Heart right ventricle (tissue), 16 donors: ENCODE measurements at regions not wholly inside any gene's neighbourhood (a gene's known extent, or its start where the extent isn't known, plus 50 kb on each side); places are given as distances from the start of the nearest gene placed in this dataset.
"Not testable (repeated sequence)": the region's sequence is repeated elsewhere in the genome, so short reads cannot be mapped to it uniquely, and the experiment has no call there.

Source experiments
- ATAC-seq, 8 donors: fragments of 200-7000 bp; cut with Tn5 transposase; one replicate each; pipeline ENCODE4 v1.9.1; 2020; ENCODE audit warnings: mild to moderate bottlenecking in 8 of 8, moderate library complexity in 8 of 8, moderate number of reproducible peaks in 1 of 8
- DNase-seq, 2 donors: peaks; one replicate each; pipeline ENCODE4 v3.0.0-alpha.2; 2020
- H3K27ac ChIP-seq, 10 donors: fragments of 200-600 bp; sonication (generic) in 2 of 10; one replicate each; pipeline versions ENCODE4 v1.5.0 to v1.8.0; 2020 to 2022; ENCODE audit warnings: mild to moderate bottlenecking in 3 of 10
- H3K27me3 ChIP-seq, 7 donors: fragments of 200-600 bp; one replicate each; pipeline ENCODE4 v1.8.0; 2021 to 2022; ENCODE audit warnings: mild to moderate bottlenecking in 2 of 7
- H3K36me3 ChIP-seq, 9 donors: fragments of 200-600 bp; sonication (generic) in 1 of 9; one replicate each; pipeline versions ENCODE4 v1.5.0 to v1.8.0; 2020 to 2022; ENCODE audit warnings: mild to moderate bottlenecking in 2 of 9
- H3K4me1 ChIP-seq, 9 donors: fragments of 200-600 bp; sonication (generic) in 1 of 9; one replicate each; pipeline versions ENCODE4 v1.5.0 to v1.8.0; 2020 to 2022; ENCODE audit warnings: mild to moderate bottlenecking in 4 of 9
- H3K4me3 ChIP-seq, 10 donors: fragments of 200-600 bp; sonication (generic) in 2 of 10; one replicate each; pipeline versions ENCODE4 v1.5.0 to v1.8.0; 2020 to 2022; ENCODE audit warnings: mild to moderate bottlenecking in 7 of 10, moderate library complexity in 2 of 10
- H3K9me3 ChIP-seq, 11 donors: fragments of 200-600 bp in 10 of 11; sonication (generic) in 2 of 11; one replicate each; pipeline versions ENCODE4 v1.5.0 to v1.8.0; 2013 to 2022; ENCODE audit warnings: mild to moderate bottlenecking in 2 of 11, control low read depth in 1 of 11, moderate library complexity in 1 of 11
- CTCF ChIP-seq, 9 donors: fragments of 200-600 bp; sonication (generic) in 2 of 9; IDR thresholded peaks; one replicate each; pipeline versions ENCODE4 v1.5.0 to v1.8.0; 2021 to 2022; ENCODE audit warnings: antibody characterized with exemption in 9 of 9, mild to moderate bottlenecking in 5 of 9, moderate library complexity in 1 of 9
- WGBS, 2 donors: extraction: QIAGEN DNeasy Blood & Tissue Kit; methylation state at CpG; one replicate each; pipeline ENCODE4 v1.1.7; 2013; ENCODE audit warnings: inconsistent platforms in 1 of 2; 5-methylcytosine and 5-hydroxymethylcytosine counted together
- intact Hi-C, 10 donors: fragments of 100-400 bp; cut with DNase I; formaldehyde crosslinking; loops; one replicate each; pipeline versions ENCODE4 v1.11.1 to v1.14.2; 2022
- donor health status: Arrhythmogenic right ventricular cardiomyopathy.
- donor health status: ischemic (EF 13 %, LVEDD 7.1; RV severe dilation, severe dysfunction).
- donor health status: healthy with polysubstance abuse.
- donor health status: DM: no; HTN: yes; CAD: no.
- donor health status: DM: no; HTN: no; CAD: no.
- donor health status: ischemic (EF 25% LVEDD 6.9; RV normal size, moderate dysfunction).
- donor health status: ischemic (EF 25% LVEDD 5.7; RV mildly dilated, moderate dysfunction).
- donor health status: healthy.
- donor health status: DM: yes; HTN: yes; CAD: no.
- donor health status: Ischemic cardiomyopathy.
- donor health status: ischemic (EF 35%, LVEDD 5.7; RV mildly dilated, moderate dysfunction).
- donor health status: nonischemic (EF 11% LVEDD 7.7; RV severe dilation, severe dysfunction).
- donor health status: DM: yes; HTN: yes; CAD: no.
- donor health status: PGD.
- donor health status: ischemic (EF 29% LVEDD 5.4; RV normal size, mild dysfunction).
- donor health status: nonischemic (EF 23%, LVEDD 6.1; RV moderate dilation, normal function).

GRCh38 chr16:79947771-79948170, 347.2 kb upstream of the MAF start:
- no peak for ATAC-seq
- Histone ChIP-seq H3K27ac (no peak overlapping the region), H3K36me3 (no peaks in the 10 kb centered on the region), H3K4me3 (no peak overlapping the region), H3K9me3 (no peaks in the 10 kb centered on the region), H3K27me3 (no peaks in the 10 kb centered on the region), H3K4me1 (peaks cover 0 to 12% (median 0%) of the 10 kb centered on the region in 9 donors)
- intact Hi-C loops, result no loop called here
- DNase-seq, result no peak
- no peak for TF ChIP-seq CTCF (IDR thresholded peaks at IDR 0.05)
- 83 to 91% methylated on average over 3 of the region's 3 CpGs for whole genome bisulfite sequencing, 2 donors

GRCh38 chr16:79946252-79946651, 345.7 kb upstream of the MAF start:
- Histone ChIP-seq H3K27ac (no peak overlapping the region), H3K36me3 (no peaks in the 10 kb centered on the region), H3K27me3 (no peaks in the 10 kb centered on the region), H3K4me3 (no peak overlapping the region), H3K4me1 (peaks cover 0 to 12% (median 0%) of the 10 kb centered on the region in 9 donors), H3K9me3 (no peaks in the 10 kb centered on the region)
- no peak for TF ChIP-seq CTCF (IDR thresholded peaks at IDR 0.05)
- WGBS, 2 donors, result 96 to 98% methylated on average over 2 of the region's 2 CpGs
- intact Hi-C loops, result no loop called here
- no peak for ATAC-seq
- DNase-seq, result no peak

GRCh38 chr16:79943736-79944135, 343.2 kb upstream of the MAF start:
- H3K4me3 ChIP-seq, result no peak overlapping the region
- no peak overlapping the region for H3K27ac ChIP-seq
- 25 to 44% methylated on average over 3 of the region's 3 CpGs for WGBS, 2 donors
- H3K9me3 ChIP-seq, result no peaks in the 10 kb centered on the region
- no peaks in the 10 kb centered on the region for H3K27me3 ChIP-seq
- peaks cover 0 to 5% (median 0%) of the 10 kb centered on the region in 9 donors for H3K4me1 ChIP-seq
- TF ChIP-seq CTCF (IDR thresholded peaks at IDR 0.05), result no peak
- intact Hi-C loops, result no loop called here
- no peaks in the 10 kb centered on the region for H3K36me3 ChIP-seq
- ATAC-seq, result peak in 5 of 8 donors; percentile 54 to 83 (median 74)
- DNase-seq, result no peak

- H3K27ac ChIP-seq, result no peak overlapping the region
- no peak for TF ChIP-seq CTCF (IDR thresholded peaks at IDR 0.05)
- 84 to 85% methylated on average over 4 of the region's 4 CpGs for WGBS, 2 donors
- H3K27me3 ChIP-seq, result no peaks in the 10 kb centered on the region
- ATAC-seq (no peak), DNase-seq (no peak)
- no peaks in the 10 kb centered on the region for H3K4me1 ChIP-seq
- intact Hi-C loops, result no loop called here
- no peaks in the 10 kb centered on the region for H3K36me3 ChIP-seq
- H3K4me3 ChIP-seq, result no peak overlapping the region
- H3K9me3 ChIP-seq, result no peaks in the 10 kb centered on the region
Measured at GRCh38 chr16:79938575-79938974, 338.0 kb upstream of the MAF start.

- ATAC-seq, intact Hi-C loops, H3K4me3 ChIP-seq, DNase-seq, H3K9me3 ChIP-seq, H3K27me3 ChIP-seq, H3K27ac ChIP-seq, H3K36me3 ChIP-seq, H3K4me1 ChIP-seq: not testable (repeated sequence)
Measured at GRCh38 chr16:79937671-79938070, 337.1 kb upstream of the MAF start.
